ENCODE measurements at regions not wholly inside any gene's neighbourhood (a gene's known extent, or its start where the extent isn't known, plus 50 kb on each side); places are given as distances from the start of the nearest gene placed in this dataset.

GRCh38 chr11:127238321-127238720, 237.8 kb upstream of the KIRREL3 start:
- dilution Hi-C loops (cut with MboI; ENCODE audit: extremely low pct_ligation_motif_present, low sequenced_read_pairs) (no loop called here), intact Hi-C loops (cut with micrococcal nuclease) (no loop called here)
- Histone ChIP-seq H3K27me3 (ENCODE audit: control insufficient read depth in 2 of 2, insufficient read depth in 2 of 2, low read length in 2 of 2) (no peaks in the 10 kb centered on the region), H3K36me3 (ENCODE audit: control insufficient read depth in 2 of 2, extremely low read depth in 1 of 2, insufficient read depth in 2 of 2, low read length in 2 of 2) (no peaks in the 10 kb centered on the region), H3K27ac (ENCODE audit: insufficient read depth, low read depth, low read length) (no peak overlapping the region), H3K4me2 (ENCODE audit: insufficient read depth, low read length) (no peak overlapping the region), H4K20me1 (replicated peaks; ENCODE audit: control insufficient read depth, extremely low read depth, insufficient read depth, low read length) (no peaks in the 10 kb centered on the region), H2AFZ (ENCODE audit: low read depth, low read length) (no peak overlapping the region), H3K79me2 (ENCODE audit: control insufficient read depth, insufficient read depth, low read length) (no peaks in the 10 kb centered on the region), H3K9ac (replicated peaks; ENCODE audit: extremely low read depth, insufficient read depth, low read length) (no peak overlapping the region), H3K9me1 (replicated peaks; ENCODE audit: control insufficient read depth, extremely low read depth, insufficient read depth, low read length) (no peaks in the 10 kb centered on the region), H3K9me3 (replicated peaks; ENCODE audit: control insufficient read depth, insufficient read depth, low read length) (peaks cover 2% of the 10 kb centered on the region), H3K4me1 (ENCODE audit: control insufficient read depth, extremely low read depth, insufficient read depth, low read length) (no peaks in the 10 kb centered on the region), H3K4me3 (replicated peaks in 1 of 3; ENCODE audit: insufficient read depth in 1 of 3, low read depth in 1 of 3, low read length in 3 of 3) (no peak overlapping the region)
- ChIA-PET CTCF (no interaction called here), POLR2A (no interaction called here)
- no TSS peak for BruUV-seq (replicated peaks)
- FAIRE-seq (no peak), DNase-seq (ENCODE audit: low read depth, low spot score) (no peak)
- TF ChIP-seq MYC (IDR thresholded peaks at IDR 0.05; ENCODE audit: low read depth, low read length): no peak
- no peak for TF ChIP-seq JUN (IDR thresholded peaks at IDR 0.05; ENCODE audit: borderline replicate concordance, insufficient read depth, insufficient read length, low read depth)
- TF ChIP-seq POLR2A (IDR thresholded peaks at IDR 0.05; ENCODE audit: low read depth, low read length): no peak
- no peak for TF ChIP-seq FOS (IDR thresholded peaks at IDR 0.05; ENCODE audit: borderline replicate concordance, insufficient read depth, low read length)
- no peak for TF ChIP-seq GATA2 (IDR thresholded peaks at IDR 0.05; ENCODE audit: insufficient read depth, insufficient read length, low read depth, low read length)
- no peak for TF ChIP-seq MAX (IDR thresholded peaks at IDR 0.05; ENCODE audit: insufficient read depth, insufficient read length)
- TF ChIP-seq CTCF (IDR thresholded peaks at IDR 0.05; ENCODE audit: extremely low read depth in 1 of 2, insufficient read depth in 1 of 2, low read depth in 1 of 2, low read length in 2 of 2): no peak
- no peak for TF ChIP-seq POLR2AphosphoS5 (IDR thresholded peaks at IDR 0.05; ENCODE audit: insufficient read depth, low read depth, low read length)
- no peak for TF ChIP-seq EZH2 (IDR thresholded peaks at IDR 0.05; ENCODE audit: borderline replicate concordance, low read depth, low read length, severe bottlenecking)

Measured in endothelial cell of umbilical vein (primary cell).